ENCODE measurements at regions not wholly inside any gene's neighbourhood (a gene's known extent, or its start where the extent isn't known, plus 50 kb on each side); places are given as distances from the start of the nearest gene placed in this dataset.

DNA sequence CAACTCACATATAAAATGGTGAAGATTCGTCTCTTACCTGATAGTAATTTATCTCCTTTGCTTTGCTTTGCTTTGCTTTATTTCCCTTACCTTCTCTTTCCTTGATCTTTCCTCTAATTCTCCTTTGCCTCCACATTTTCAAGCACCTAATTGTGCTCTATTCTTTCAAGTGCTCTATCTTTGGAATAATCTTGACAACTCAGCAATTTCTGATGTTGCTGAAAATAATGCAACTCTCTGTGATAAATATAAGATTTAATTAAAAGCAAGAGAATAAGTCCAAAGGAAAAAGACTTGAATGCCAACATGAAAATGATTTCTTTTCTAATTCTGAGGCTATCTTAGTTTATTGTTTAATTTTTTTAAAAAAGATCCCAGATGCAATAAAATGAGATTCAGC lies 139.5 kb upstream of the SYT1 start:
- no peak for FAIRE-seq
- Histone ChIP-seq H3K27ac (ENCODE audit: insufficient read depth, low read depth, low read length) (no peak overlapping the region), H3K4me2 (ENCODE audit: insufficient read depth, low read length) (no peak overlapping the region), H3K9me1 (replicated peaks; ENCODE audit: control insufficient read depth, extremely low read depth, insufficient read depth, low read length) (no peaks in the 10 kb centered on the region), H3K27me3 (ENCODE audit: control insufficient read depth in 2 of 2, insufficient read depth in 2 of 2, low read length in 2 of 2) (no peaks in the 10 kb centered on the region), H3K4me1 (ENCODE audit: control insufficient read depth, extremely low read depth, insufficient read depth, low read length) (peaks cover 8% of the 10 kb centered on the region), H3K79me2 (ENCODE audit: control insufficient read depth, insufficient read depth, low read length) (no peaks in the 10 kb centered on the region), H3K9ac (replicated peaks; ENCODE audit: extremely low read depth, insufficient read depth, low read length) (no peak overlapping the region), H2AFZ (ENCODE audit: low read depth, low read length) (no peak overlapping the region), H4K20me1 (replicated peaks; ENCODE audit: control insufficient read depth, extremely low read depth, insufficient read depth, low read length) (no peaks in the 10 kb centered on the region), H3K36me3 (ENCODE audit: control insufficient read depth in 2 of 2, extremely low read depth in 1 of 2, insufficient read depth in 2 of 2, low read length in 2 of 2) (no peaks in the 10 kb centered on the region), H3K9me3 (replicated peaks; ENCODE audit: control insufficient read depth, insufficient read depth, low read length) (no peaks in the 10 kb centered on the region), H3K4me3 (replicated peaks in 1 of 3; ENCODE audit: insufficient read depth in 1 of 3, low read depth in 1 of 3, low read length in 3 of 3) (no peak overlapping the region)
- DNase-seq (ENCODE audit: low read depth, low spot score), result no peak
- intact Hi-C loops (cut with micrococcal nuclease) (no loop called here), dilution Hi-C loops (cut with MboI; ENCODE audit: extremely low pct_ligation_motif_present, low sequenced_read_pairs) (no loop called here)
- BruUV-seq (replicated peaks), result no TSS peak
- ChIA-PET CTCF (no interaction called here), POLR2A (no interaction called here)
- TF ChIP-seq MYC (IDR thresholded peaks at IDR 0.05; ENCODE audit: low read depth, low read length) (no peak), FOS (IDR thresholded peaks at IDR 0.05; ENCODE audit: borderline replicate concordance, insufficient read depth, low read length) (no peak), JUN (IDR thresholded peaks at IDR 0.05; ENCODE audit: borderline replicate concordance, insufficient read depth, insufficient read length, low read depth) (no peak), POLR2A (IDR thresholded peaks at IDR 0.05; ENCODE audit: low read depth, low read length) (no peak), POLR2AphosphoS5 (IDR thresholded peaks at IDR 0.05; ENCODE audit: insufficient read depth, low read depth, low read length) (no peak), EZH2 (IDR thresholded peaks at IDR 0.05; ENCODE audit: borderline replicate concordance, low read depth, low read length, severe bottlenecking) (no peak), GATA2 (IDR thresholded peaks at IDR 0.05; ENCODE audit: insufficient read depth, insufficient read length, low read depth, low read length) (no peak)
- TF ChIP-seq, protein P1, sequence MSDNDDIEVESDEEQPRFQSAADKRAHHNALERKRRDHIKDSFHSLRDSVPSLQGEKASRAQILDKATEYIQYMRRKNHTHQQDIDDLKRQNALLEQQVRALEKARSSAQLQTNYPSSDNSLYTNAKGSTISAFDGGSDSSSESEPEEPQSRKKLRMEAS (IDR thresholded peaks at IDR 0.05; ENCODE audit: insufficient read depth, insufficient read length), result no peak
- TF ChIP-seq, protein P2, sequence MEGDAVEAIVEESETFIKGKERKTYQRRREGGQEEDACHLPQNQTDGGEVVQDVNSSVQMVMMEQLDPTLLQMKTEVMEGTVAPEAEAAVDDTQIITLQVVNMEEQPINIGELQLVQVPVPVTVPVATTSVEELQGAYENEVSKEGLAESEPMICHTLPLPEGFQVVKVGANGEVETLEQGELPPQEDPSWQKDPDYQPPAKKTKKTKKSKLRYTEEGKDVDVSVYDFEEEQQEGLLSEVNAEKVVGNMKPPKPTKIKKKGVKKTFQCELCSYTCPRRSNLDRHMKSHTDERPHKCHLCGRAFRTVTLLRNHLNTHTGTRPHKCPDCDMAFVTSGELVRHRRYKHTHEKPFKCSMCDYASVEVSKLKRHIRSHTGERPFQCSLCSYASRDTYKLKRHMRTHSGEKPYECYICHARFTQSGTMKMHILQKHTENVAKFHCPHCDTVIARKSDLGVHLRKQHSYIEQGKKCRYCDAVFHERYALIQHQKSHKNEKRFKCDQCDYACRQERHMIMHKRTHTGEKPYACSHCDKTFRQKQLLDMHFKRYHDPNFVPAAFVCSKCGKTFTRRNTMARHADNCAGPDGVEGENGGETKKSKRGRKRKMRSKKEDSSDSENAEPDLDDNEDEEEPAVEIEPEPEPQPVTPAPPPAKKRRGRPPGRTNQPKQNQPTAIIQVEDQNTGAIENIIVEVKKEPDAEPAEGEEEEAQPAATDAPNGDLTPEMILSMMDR (IDR thresholded peaks at IDR 0.05; ENCODE audit: extremely low read depth in 1 of 2, insufficient read depth in 1 of 2, low read depth in 1 of 2, low read length in 2 of 2), result no peak
